Neural progenitor cell (in vitro differentiated cells): ENCODE measurements at regions not wholly inside any gene's neighbourhood (a gene's known extent, or its start where the extent isn't known, plus 50 kb on each side); places are given as distances from the start of the nearest gene placed in this dataset.
A peak's percentile ranks its signal among the peaks of the same experiment; 100 is the strongest.

Experiments
- DNase-seq: peaks from one replicate; pipeline ENCODE4 v3.0.0-alpha.2; 2016; ENCODE audit warnings: low spot score
- H2AFZ ChIP-seq: fragments of 200-600 bp; sonication (generic); replicated peaks from 2 replicates; pipeline ENCODE4 v1.6.1; 2016; ENCODE audit warnings: antibody characterized with exemption
- H3F3A ChIP-seq: fragments of 200-600 bp; sonication (generic); 2 replicates; pipeline ENCODE4 v1.6.1; 2016; ENCODE audit warnings: antibody characterized with exemption, low read depth
- H3K27ac ChIP-seq: fragments of 200-600 bp; sonication (generic); 2 replicates; pipeline ENCODE4 v1.5.1; 2016; ENCODE audit warnings: mild to moderate bottlenecking
- H3K27me3 ChIP-seq: fragments of 200-600 bp; sonication (generic); 2 replicates; pipeline ENCODE4 v1.6.1; 2016; ENCODE audit warnings: mild to moderate bottlenecking, moderate library complexity
- H3K36me3 ChIP-seq: fragments of 200-600 bp; sonication (generic); 2 replicates; pipeline ENCODE4 v1.5.1; 2016
- H3K4me1 ChIP-seq: fragments of 200-600 bp; sonication (generic); 2 replicates; pipeline ENCODE4 v1.6.1; 2016; ENCODE audit warnings: mixed run types
- H3K4me2 ChIP-seq: fragments of 200-600 bp; sonication (generic); 2 replicates; pipeline ENCODE4 v1.6.1; 2016
- H3K4me3 ChIP-seq: fragments of 200-600 bp; sonication (generic); 2 replicates; pipeline ENCODE4 v1.5.1; 2016
- H3K79me2 ChIP-seq: fragments of 200-600 bp; sonication (generic); 2 replicates; pipeline ENCODE4 v1.6.1; 2016; ENCODE audit warnings: low read depth
- H3K9ac ChIP-seq: fragments of 200-600 bp; sonication (generic); 2 replicates; pipeline ENCODE4 v1.6.1; 2016
- H3K9me3 ChIP-seq: fragments of 200-600 bp; sonication (generic); 2 replicates; pipeline ENCODE4 v1.5.1; 2016; ENCODE audit warnings: low read depth
- H4K20me1 ChIP-seq: fragments of 200-600 bp; sonication (generic); 2 replicates; pipeline ENCODE4 v1.6.1; 2016; ENCODE audit warnings: low read depth
- H3K27ac Mint-ChIP-seq: 3 replicates; pipeline ENCODE4 v1.8.0; 2021; ENCODE audit warnings: mixed read lengths
- H3K27me3 Mint-ChIP-seq: 2 replicates; pipeline ENCODE4 v1.8.0; 2022; ENCODE audit warnings: low read depth, mild to moderate bottlenecking, inconsistent platforms, moderate library complexity, mixed read lengths; ENCODE audit not compliant: insufficient read depth
- H3K36me3 Mint-ChIP-seq: 3 replicates; pipeline ENCODE4 v1.8.0; 2021; ENCODE audit warnings: mixed read lengths
- H3K4me1 Mint-ChIP-seq: 3 replicates; pipeline ENCODE4 v1.8.0; 2021; ENCODE audit warnings: mixed read lengths
- H3K4me3 Mint-ChIP-seq: 3 replicates; pipeline ENCODE4 v1.8.0; 2021; ENCODE audit warnings: mild to moderate bottlenecking, moderate library complexity, mixed read lengths
- H3K9me3 Mint-ChIP-seq: 3 replicates; pipeline ENCODE4 v1.8.0; 2020; ENCODE audit warnings: mixed read lengths
- CTCF ChIP-seq: fragments of 200-600 bp; sonication (generic); IDR thresholded peaks from 2 replicates; pipeline ENCODE4 v1.5.1; 2017; ENCODE audit warnings: antibody characterized with exemption, mild to moderate bottlenecking
- EZH2 ChIP-seq: fragments of 200-600 bp; sonication (generic); IDR thresholded peaks from 2 replicates; pipeline ENCODE4 v1.6.1; 2017; ENCODE audit warnings: antibody characterized with exemption, mild to moderate bottlenecking, moderate library complexity
- EZH2phosphoT487 ChIP-seq: fragments of 200-600 bp; sonication (generic); IDR thresholded peaks from 2 replicates; pipeline ENCODE4 v1.6.1; 2017; ENCODE audit warnings: antibody characterized with exemption

GRCh38 chr12:123042833-123043232 is 62.4 kb downstream of the ARL6IP4 start:
- Histone ChIP-seq H3K36me3 (no peaks in the 10 kb centered on the region), H3K27me3 (no peaks in the 10 kb centered on the region), H3F3A (no peaks in the 10 kb centered on the region), H3K4me1 (peaks cover 7% of the 10 kb centered on the region), H3K4me2 (no peak overlapping the region), H3K4me3 (no peak overlapping the region), H4K20me1 (no peaks in the 10 kb centered on the region), H3K27ac (no peak overlapping the region), H3K9ac (no peak overlapping the region), H3K9me3 (no peaks in the 10 kb centered on the region), H2AFZ (no peak overlapping the region), H3K79me2 (no peaks in the 10 kb centered on the region)
- DNase-seq = no peak
- Mint-ChIP-seq H3K27me3 (peaks cover 5% of the 10 kb centered on the region), H3K4me3 (no peak overlapping the region), H3K36me3 (no peaks in the 10 kb centered on the region), H3K9me3 (no peaks in the 10 kb centered on the region), H3K27ac (peak overlapping the region; percentile 50), H3K4me1 (peaks cover 31% of the 10 kb centered on the region)
- no peak for TF ChIP-seq CTCF

GRCh38 chr12:123041811-123042655 is 61.6 kb downstream of the ARL6IP4 start:
- Histone ChIP-seq H3K36me3 (no peaks in the 10 kb centered on the region), H3K4me2 (no peak overlapping the region), H4K20me1 (no peaks in the 10 kb centered on the region), H3K27ac (no peak overlapping the region), H3F3A (no peaks in the 10 kb centered on the region), H3K27me3 (no peaks in the 10 kb centered on the region), H3K4me3 (no peak overlapping the region), H3K9ac (no peak overlapping the region), H2AFZ (no peak overlapping the region), H3K4me1 (peaks cover 7% of the 10 kb centered on the region), H3K9me3 (no peaks in the 10 kb centered on the region), H3K79me2 (no peaks in the 10 kb centered on the region)
- H3K27ac Mint-ChIP-seq = peak overlapping the region; percentile 21
- no peaks in the 10 kb centered on the region for H3K36me3 Mint-ChIP-seq
- TF ChIP-seq EZH2 (no peak), CTCF (no peak), EZH2phosphoT487 (no peak)
- peaks cover 31% of the 10 kb centered on the region for H3K4me1 Mint-ChIP-seq
- H3K27me3 Mint-ChIP-seq = peaks cover 7% of the 10 kb centered on the region
- no peak for DNase-seq
- H3K9me3 Mint-ChIP-seq = no peaks in the 10 kb centered on the region
- H3K4me3 Mint-ChIP-seq = no peak overlapping the region

DNA sequence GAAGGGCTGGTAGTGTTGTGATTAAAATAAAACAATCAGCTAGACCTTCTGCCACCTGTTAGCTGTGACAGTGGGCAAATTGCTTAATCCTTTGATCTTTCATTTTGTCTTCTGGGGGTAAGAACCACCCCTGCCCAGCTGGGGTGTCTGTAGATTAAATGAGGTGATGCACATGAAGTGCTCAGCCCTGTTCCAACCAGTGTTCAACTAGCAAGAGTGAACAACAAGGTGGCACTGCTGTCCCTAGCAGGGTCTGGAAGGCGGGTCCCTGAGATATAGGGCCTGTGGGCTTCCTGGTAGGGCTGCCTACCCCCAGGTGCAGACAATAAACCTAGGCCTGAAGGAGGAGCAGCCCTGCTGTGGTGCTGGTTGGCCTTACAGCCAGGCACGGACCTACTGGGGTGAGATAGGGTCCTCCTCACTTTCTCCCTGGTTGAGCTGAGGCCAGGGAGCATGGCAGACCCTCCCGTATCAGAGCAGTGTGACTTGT is 60.6 kb downstream of the ARL6IP4 start:
- no peak overlapping the region for H3K27ac ChIP-seq
- no peak overlapping the region for H3K4me2 ChIP-seq
- Mint-ChIP-seq H3K9me3 (no peaks in the 10 kb centered on the region), H3K4me1 (peaks cover 31% of the 10 kb centered on the region), H3K36me3 (no peaks in the 10 kb centered on the region), H3K4me3 (no peak overlapping the region), H3K27ac (peak overlapping the region; percentile 89), H3K27me3 (peaks cover 7% of the 10 kb centered on the region)
- no peak overlapping the region for H3K9ac ChIP-seq
- no peaks in the 10 kb centered on the region for H3K9me3 ChIP-seq
- peaks cover 7% of the 10 kb centered on the region for H3K4me1 ChIP-seq
- H3K79me2 ChIP-seq = no peaks in the 10 kb centered on the region
- TF ChIP-seq EZH2phosphoT487 = no peak
- TF ChIP-seq CTCF = no peak
- TF ChIP-seq EZH2 = no peak
- no peaks in the 10 kb centered on the region for H3F3A ChIP-seq
- H4K20me1 ChIP-seq = no peaks in the 10 kb centered on the region
- no peaks in the 10 kb centered on the region for H3K36me3 ChIP-seq
- no peak overlapping the region for H3K4me3 ChIP-seq
- no peak overlapping the region for H2AFZ ChIP-seq
- DNase-seq = no peak
- H3K27me3 ChIP-seq = no peaks in the 10 kb centered on the region
